Mesenchymal stem cell (in vitro differentiated cells and primary cell): ENCODE measurements at regions not wholly inside any gene's neighbourhood (a gene's known extent, or its start where the extent isn't known, plus 50 kb on each side); places are given as distances from the start of the nearest gene placed in this dataset.

Experiments used
- DNase-seq: peaks from one replicate; pipeline ENCODE4 v3.0.0-alpha.2; 2013
- H2AFZ ChIP-seq: one replicate; pipeline ENCODE4 v1.6.1; 2013; ENCODE audit warnings: low read depth, mild to moderate bottlenecking, control low read depth, inconsistent platforms, low read length, moderate library complexity
- H2AK5ac ChIP-seq: 2 replicates; pipeline ENCODE4 v1.6.1; 2013; ENCODE audit warnings: low read length, moderate library complexity, mild to moderate bottlenecking, inconsistent platforms; ENCODE audit not compliant: severe bottlenecking
- H2BK120ac ChIP-seq: one replicate; pipeline ENCODE4 v1.6.1; 2013; ENCODE audit warnings: low read depth, mild to moderate bottlenecking, inconsistent platforms, low read length, moderate library complexity
- H2BK12ac ChIP-seq, 2 experiments: one replicate each; pipeline ENCODE4 v1.6.1; 2013; ENCODE audit warnings: inconsistent platforms in 2 of 2, low read length in 2 of 2, mild to moderate bottlenecking in 2 of 2, moderate library complexity in 2 of 2, control low read depth in 1 of 2
- H2BK15ac ChIP-seq: one replicate; pipeline ENCODE4 v1.6.1; 2013; ENCODE audit warnings: mild to moderate bottlenecking, low read depth, inconsistent platforms; ENCODE audit not compliant: poor library complexity, severe bottlenecking
- H2BK5ac ChIP-seq: 2 replicates; pipeline ENCODE4 v1.6.1; 2013; ENCODE audit warnings: low read depth, mild to moderate bottlenecking, low read length, control low read depth, inconsistent platforms; ENCODE audit not compliant: poor library complexity, severe bottlenecking
- H3K14ac ChIP-seq, 2 experiments: one replicate each; pipeline ENCODE4 v1.6.1; 2013; ENCODE audit warnings: inconsistent platforms in 2 of 2, low read length in 2 of 2, control low read depth in 1 of 2, mild to moderate bottlenecking in 1 of 2, moderate library complexity in 1 of 2
- H3K18ac ChIP-seq, 2 experiments: one replicate each; pipeline ENCODE4 v1.6.1; 2013; ENCODE audit warnings: inconsistent platforms in 2 of 2, low read length in 2 of 2, control low read depth in 1 of 2, low read depth in 1 of 2, mild to moderate bottlenecking in 1 of 2
- H3K23ac ChIP-seq, 2 experiments: one replicate each; pipeline ENCODE4 v1.6.1; 2013; ENCODE audit warnings: inconsistent platforms in 2 of 2, low read length in 2 of 2, mild to moderate bottlenecking in 2 of 2, moderate library complexity in 2 of 2, control low read depth in 1 of 2
- H3K27ac ChIP-seq: 2 replicates; pipeline ENCODE4 v1.5.1; 2013; ENCODE audit warnings: mild to moderate bottlenecking, moderate library complexity, low read length, control low read depth, inconsistent platforms; ENCODE audit not compliant: poor library complexity, severe bottlenecking
- H3K27me3 ChIP-seq, 2 experiments: 2 replicates each; pipeline versions ENCODE4 v1.6.1 to v1.7.0; 2013; ENCODE audit warnings: low read length in 2 of 2, mild to moderate bottlenecking in 2 of 2, moderate library complexity in 2 of 2, control low read depth in 1 of 2, inconsistent platforms in 1 of 2; ENCODE audit not compliant: control insufficient read depth in 1 of 2, insufficient read depth in 1 of 2
- H3K36me3 ChIP-seq, 2 experiments: 2 replicates each; pipeline versions ENCODE4 v1.6.1 to v1.7.0; 2013; ENCODE audit warnings: low read length in 2 of 2, control low read depth in 1 of 2, inconsistent platforms in 1 of 2, low read depth in 1 of 2, mild to moderate bottlenecking in 1 of 2; ENCODE audit not compliant: insufficient read depth in 2 of 2, control insufficient read depth in 1 of 2
- H3K4ac ChIP-seq, 2 experiments: one replicate each; pipeline ENCODE4 v1.6.1; 2013; ENCODE audit warnings: inconsistent platforms in 2 of 2, low read length in 2 of 2, mild to moderate bottlenecking in 2 of 2, moderate library complexity in 2 of 2, control low read depth in 1 of 2, low read depth in 1 of 2
- H3K4me1 ChIP-seq: 2 replicates; pipeline ENCODE4 v1.6.1; 2013; ENCODE audit warnings: low read depth, low read length, control low read depth; ENCODE audit not compliant: control insufficient read depth, insufficient read depth
- H3K4me2 ChIP-seq: 2 replicates; pipeline ENCODE4 v1.6.1; 2013; ENCODE audit warnings: low read length, mild to moderate bottlenecking, inconsistent platforms; ENCODE audit not compliant: poor library complexity, severe bottlenecking
- H3K4me3 ChIP-seq, 2 experiments: 2 replicates each; pipeline versions ENCODE4 v1.5.1 to v1.7.0; 2013; ENCODE audit warnings: low read length in 2 of 2, mild to moderate bottlenecking in 2 of 2, control low read depth in 1 of 2, low read depth in 1 of 2; ENCODE audit not compliant: insufficient read depth in 1 of 2
- H3K79me1 ChIP-seq: replicated peaks from 2 replicates; pipeline ENCODE4 v1.6.1; 2013; ENCODE audit warnings: mild to moderate bottlenecking, control low read depth, low read length, inconsistent platforms; ENCODE audit not compliant: poor library complexity, severe bottlenecking
- H3K9ac ChIP-seq: 2 replicates; pipeline ENCODE4 v1.7.0; 2013; ENCODE audit warnings: mild to moderate bottlenecking, low read length, moderate library complexity
- H3K9me3 ChIP-seq: 2 replicates; pipeline ENCODE4 v1.7.0; 2013; ENCODE audit warnings: mild to moderate bottlenecking, low read length; ENCODE audit not compliant: control insufficient read depth
- H4K8ac ChIP-seq: one replicate; pipeline ENCODE4 v1.6.1; 2013; ENCODE audit warnings: inconsistent platforms, mild to moderate bottlenecking, low read length, moderate library complexity
- H4K91ac ChIP-seq: one replicate; pipeline ENCODE4 v1.6.1; 2013; ENCODE audit warnings: mild to moderate bottlenecking, low read length, inconsistent platforms
- WGBS: methylation state at CpG from one replicate; pipeline ENCODE4 v1.1.7; 2013; ENCODE audit warnings: mixed read lengths; 5-methylcytosine and 5-hydroxymethylcytosine counted together

- Histone ChIP-seq H2BK5ac (no peak overlapping the region), H3K4me3 (no peak overlapping the region), H2BK120ac (no peak overlapping the region), H3K79me1 (no peaks in the 10 kb centered on the region), H3K4me2 (no peak overlapping the region), H3K18ac (no peak overlapping the region), H3K36me3 (no peaks in the 10 kb centered on the region), H3K9ac (no peak overlapping the region), H4K91ac (no peak overlapping the region), H3K4me1 (no peaks in the 10 kb centered on the region), H2AK5ac (no peak overlapping the region), H3K14ac (no peak overlapping the region), H3K27me3 (no peaks in the 10 kb centered on the region), H3K4ac (no peak overlapping the region), H4K8ac (no peak overlapping the region), H3K27ac (no peak overlapping the region), H2AFZ (no peak overlapping the region), H2BK12ac (no peak overlapping the region), H2BK15ac (no peak overlapping the region), H3K23ac (no peak overlapping the region), H3K9me3 (no peaks in the 10 kb centered on the region)
- 68% methylated on average over 3 of the region's 3 CpGs for WGBS
- no peak for DNase-seq
Measured at GRCh38 chr21:15124731-15125130, 59.9 kb upstream of the NRIP1 start.

GRCh38 chr21:15126948-15127347, 62.1 kb upstream of the NRIP1 start:
- DNase-seq, result no peak
- no peaks in the 10 kb centered on the region for H3K27me3 ChIP-seq
- H3K4ac ChIP-seq, result no peak overlapping the region
- no peak overlapping the region for H3K23ac ChIP-seq
- H3K36me3 ChIP-seq, result no peaks in the 10 kb centered on the region
- no peak overlapping the region for H3K4me3 ChIP-seq
- H3K79me1 ChIP-seq, result no peaks in the 10 kb centered on the region
- no peak overlapping the region for H2BK120ac ChIP-seq
- H3K18ac ChIP-seq, result no peak overlapping the region
- no peaks in the 10 kb centered on the region for H3K4me1 ChIP-seq
- no peak overlapping the region for H2BK12ac ChIP-seq
- 30% methylated on average over 3 of the region's 3 CpGs for WGBS
- no peak overlapping the region for H3K27ac ChIP-seq
- H3K4me2 ChIP-seq, result no peak overlapping the region
- no peak overlapping the region for H3K9ac ChIP-seq
- peaks cover 1% of the 10 kb centered on the region for H3K9me3 ChIP-seq
- no peak overlapping the region for H2BK5ac ChIP-seq
- H2AFZ ChIP-seq, result no peak overlapping the region
- H4K91ac ChIP-seq, result no peak overlapping the region
- H4K8ac ChIP-seq, result no peak overlapping the region
- H2AK5ac ChIP-seq, result no peak overlapping the region
- H2BK15ac ChIP-seq, result no peak overlapping the region
- H3K14ac ChIP-seq, result no peak overlapping the region

DNA sequence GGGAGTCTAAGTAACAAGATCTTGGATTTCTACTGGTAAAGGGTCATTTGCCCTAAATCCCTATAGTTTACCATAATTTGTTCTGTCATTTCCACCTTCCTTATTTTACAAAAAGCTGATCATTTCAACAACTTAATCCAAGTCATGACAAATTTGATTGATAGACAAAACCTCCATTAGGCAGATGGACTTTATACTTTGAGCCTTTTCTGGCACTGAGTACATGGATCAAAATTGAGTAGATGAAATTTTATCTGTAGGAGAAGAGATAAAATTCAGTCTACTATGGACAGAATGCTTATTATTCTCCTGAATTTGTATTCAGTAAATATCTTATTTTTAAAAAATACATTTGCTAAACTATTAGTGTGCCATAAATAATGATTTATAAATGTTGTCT, 62.6 kb upstream of the NRIP1 start:
- DNase-seq, result no peak
- H3K9me3 ChIP-seq, result peaks cover 4% of the 10 kb centered on the region

GRCh38 chr21:15128267-15128666, 63.5 kb upstream of the NRIP1 start:
- H3K4ac ChIP-seq, result no peak overlapping the region
- H4K91ac ChIP-seq, result no peak overlapping the region
- no peak overlapping the region for H3K4me3 ChIP-seq
- peaks cover 8% of the 10 kb centered on the region for H3K9me3 ChIP-seq
- no peak overlapping the region for H2BK5ac ChIP-seq
- no peak overlapping the region for H4K8ac ChIP-seq
- no peaks in the 10 kb centered on the region for H3K27me3 ChIP-seq
- no peak overlapping the region for H3K27ac ChIP-seq
- H2BK120ac ChIP-seq, result no peak overlapping the region
- H3K9ac ChIP-seq, result no peak overlapping the region
- no peaks in the 10 kb centered on the region for H3K36me3 ChIP-seq
- H2BK12ac ChIP-seq, result no peak overlapping the region
- no peak overlapping the region for H3K14ac ChIP-seq
- DNase-seq, result no peak
- no peaks in the 10 kb centered on the region for H3K4me1 ChIP-seq
- no peak overlapping the region for H3K18ac ChIP-seq
- no peaks in the 10 kb centered on the region for H3K79me1 ChIP-seq
- H3K23ac ChIP-seq, result no peak overlapping the region
- WGBS, result no CpG with 5 or more reads among the region's 1 CpG
- H3K4me2 ChIP-seq, result no peak overlapping the region
- H2BK15ac ChIP-seq, result no peak overlapping the region
- H2AK5ac ChIP-seq, result no peak overlapping the region
- H2AFZ ChIP-seq, result no peak overlapping the region

More for the DNA sequence above, 62.6 kb upstream of the NRIP1 start:
- no peak overlapping the region for H3K4ac ChIP-seq
- no peak overlapping the region for H4K8ac ChIP-seq
- H3K36me3 ChIP-seq, result no peaks in the 10 kb centered on the region
- H2BK5ac ChIP-seq, result no peak overlapping the region
- H4K91ac ChIP-seq, result no peak overlapping the region
- no peak overlapping the region for H3K4me2 ChIP-seq
- no peak overlapping the region for H3K27ac ChIP-seq
- no peak overlapping the region for H3K18ac ChIP-seq
- no peaks in the 10 kb centered on the region for H3K4me1 ChIP-seq
- no peaks in the 10 kb centered on the region for H3K79me1 ChIP-seq
- no peak overlapping the region for H3K14ac ChIP-seq
- H2BK12ac ChIP-seq, result no peak overlapping the region
- no peak overlapping the region for H2AFZ ChIP-seq
- H2BK15ac ChIP-seq, result no peak overlapping the region
- H3K23ac ChIP-seq, result no peak overlapping the region
- no peak overlapping the region for H2BK120ac ChIP-seq
- no peak overlapping the region for H3K9ac ChIP-seq
- H2AK5ac ChIP-seq, result no peak overlapping the region
- H3K4me3 ChIP-seq, result no peak overlapping the region
- no peaks in the 10 kb centered on the region for H3K27me3 ChIP-seq
